HG02981 (cell line): ENCODE measurements at regions not wholly inside any gene's neighbourhood (a gene's known extent, or its start where the extent isn't known, plus 50 kb on each side); places are given as distances from the start of the nearest gene placed in this dataset.
A peak's percentile ranks its signal among the peaks of the same experiment; 100 is the strongest.

Experiments used
- ATAC-seq: cut with Tn5 transposase; IDR thresholded peaks from one replicate; pipeline ENCODE4 v1.9.1; 2021; ENCODE audit warnings: mild to moderate bottlenecking, moderate library complexity; ENCODE audit not compliant: unreplicated experiment

GRCh38 chr1:212557739-212558692 is 50.5 kb upstream of the ATF3 start:
- peak; percentile 21 for ATAC-seq

GRCh38 chr1:212558693-212559480 is 49.7 kb upstream of the ATF3 start:
- peak; percentile 94 for ATAC-seq
